SU-DHL-6 (cell line): ENCODE measurements at regions not wholly inside any gene's neighbourhood (a gene's known extent, or its start where the extent isn't known, plus 50 kb on each side); places are given as distances from the start of the nearest gene placed in this dataset.

Source experiments
- EZH2phosphoT487 ChIP-seq: fragments of 200-600 bp; sonication (generic), shearing (Covaris generic); conservative IDR thresholded peaks from 2 replicates; pipeline ENCODE4 v1.6.1; 2018; ENCODE audit warnings: mild to moderate bottlenecking, antibody characterized with exemption, low read length, moderate library complexity, mixed read lengths
- TF ChIP-seq, protein P1 (sequence below): fragments of 200-600 bp; sonication (generic); IDR thresholded peaks from one replicate; pipeline ENCODE4 v1.5.1; 2017; ENCODE audit warnings: antibody characterized with exemption, mild to moderate bottlenecking, low read length, moderate library complexity; ENCODE audit not compliant: insufficient read depth, poor library complexity, severe bottlenecking

DNA sequence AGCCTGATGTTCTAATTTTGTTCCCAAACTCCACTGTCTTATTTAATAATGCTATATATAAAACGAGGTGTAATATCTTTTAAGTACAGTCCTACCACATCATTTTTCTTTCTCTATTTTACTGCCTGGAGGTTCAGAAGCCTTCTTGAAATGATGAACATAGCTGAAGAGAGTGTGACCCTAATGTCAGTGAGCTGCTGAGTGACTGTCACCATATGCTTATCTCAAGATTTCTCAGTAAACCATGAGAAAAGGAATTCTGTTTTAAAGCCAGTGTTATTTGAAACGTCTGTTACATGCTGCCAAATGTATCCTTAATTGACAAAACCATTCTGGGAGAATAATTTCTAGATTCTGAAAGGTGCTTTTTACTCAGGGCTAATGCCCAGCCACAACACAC is 503.5 kb upstream of the TMPRSS15 start:
- TF ChIP-seq, protein P1, sequence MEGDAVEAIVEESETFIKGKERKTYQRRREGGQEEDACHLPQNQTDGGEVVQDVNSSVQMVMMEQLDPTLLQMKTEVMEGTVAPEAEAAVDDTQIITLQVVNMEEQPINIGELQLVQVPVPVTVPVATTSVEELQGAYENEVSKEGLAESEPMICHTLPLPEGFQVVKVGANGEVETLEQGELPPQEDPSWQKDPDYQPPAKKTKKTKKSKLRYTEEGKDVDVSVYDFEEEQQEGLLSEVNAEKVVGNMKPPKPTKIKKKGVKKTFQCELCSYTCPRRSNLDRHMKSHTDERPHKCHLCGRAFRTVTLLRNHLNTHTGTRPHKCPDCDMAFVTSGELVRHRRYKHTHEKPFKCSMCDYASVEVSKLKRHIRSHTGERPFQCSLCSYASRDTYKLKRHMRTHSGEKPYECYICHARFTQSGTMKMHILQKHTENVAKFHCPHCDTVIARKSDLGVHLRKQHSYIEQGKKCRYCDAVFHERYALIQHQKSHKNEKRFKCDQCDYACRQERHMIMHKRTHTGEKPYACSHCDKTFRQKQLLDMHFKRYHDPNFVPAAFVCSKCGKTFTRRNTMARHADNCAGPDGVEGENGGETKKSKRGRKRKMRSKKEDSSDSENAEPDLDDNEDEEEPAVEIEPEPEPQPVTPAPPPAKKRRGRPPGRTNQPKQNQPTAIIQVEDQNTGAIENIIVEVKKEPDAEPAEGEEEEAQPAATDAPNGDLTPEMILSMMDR: no peak
- TF ChIP-seq EZH2phosphoT487: no peak
